IMR-90 (cell line): ENCODE measurements at regions not wholly inside any gene's neighbourhood (a gene's known extent, or its start where the extent isn't known, plus 50 kb on each side); places are given as distances from the start of the nearest gene placed in this dataset.
"Not testable (repeated sequence)": the region's sequence is repeated elsewhere in the genome, so short reads cannot be mapped to it uniquely, and the experiment has no call there.

Experiments used
- ATAC-seq: fragments of 200-7000 bp; cut with Tn5 transposase; 2 replicates; pipeline ENCODE4 v1.9.1; 2020; ENCODE audit warnings: low read depth, mild to moderate bottlenecking, moderate library complexity
- BruUV-seq: library from RNA; stranded (reverse); fragments of 400-500 nt; replicated peaks from 2 replicates; lab custom pipeline; 2021; lab: Mats Ljungman, UMichigan
- CTCF ChIA-PET: fragments of 300-600 bp; formaldehyde crosslinking; extraction: SDS; loops from one replicate; lab custom pipeline; 2021; ENCODE audit warnings: antibody characterized with exemption; lab: Yijun Ruan, JAX
- POLR2A ChIA-PET: fragments of 300-600 bp; sonication (Branson Sonifier 250); formaldehyde crosslinking; loops from one replicate; lab custom pipeline; 2022; ENCODE audit warnings: antibody characterized with exemption; ENCODE audit not compliant: unreplicated experiment; lab: Charles Lee
- DNase-seq: peaks from one replicate; pipeline ENCODE4 v3.0.0; 2013
- H2AFZ ChIP-seq: replicated peaks from 2 replicates; pipeline ENCODE3; 2013; ENCODE audit warnings: low read length, mild to moderate bottlenecking; ENCODE audit not compliant: poor library complexity
- H2AK5ac ChIP-seq: 2 replicates; pipeline ENCODE4 v1.6.1; 2013; ENCODE audit warnings: low read depth, low read length, inconsistent platforms
- H2AK9ac ChIP-seq: replicated peaks from 2 replicates; pipeline ENCODE3; 2013; ENCODE audit warnings: mild to moderate bottlenecking, low read depth, low read length, moderate library complexity; ENCODE audit not compliant: poor library complexity
- H2BK120ac ChIP-seq: 2 replicates; pipeline ENCODE4 v1.6.1; 2013; ENCODE audit warnings: low read depth, low read length, inconsistent platforms
- H2BK15ac ChIP-seq: 3 replicates; pipeline ENCODE4 v1.6.1; 2013; ENCODE audit warnings: low read depth, low read length, inconsistent platforms
- H2BK20ac ChIP-seq: 2 replicates; pipeline ENCODE4 v1.6.1; 2013; ENCODE audit warnings: low read depth, mild to moderate bottlenecking, inconsistent platforms, low read length, moderate library complexity
- H2BK5ac ChIP-seq: 2 replicates; pipeline ENCODE4 v1.6.1; 2013; ENCODE audit warnings: mild to moderate bottlenecking, low read depth, low read length, inconsistent platforms; ENCODE audit not compliant: poor library complexity, severe bottlenecking
- H3K14ac ChIP-seq: replicated peaks from 2 replicates; pipeline ENCODE4 v1.6.1; 2013; ENCODE audit warnings: low read depth, low read length, inconsistent platforms
- H3K18ac ChIP-seq: 2 replicates; pipeline ENCODE4 v1.6.1; 2013; ENCODE audit warnings: low read depth, low read length, control low read depth
- H3K23ac ChIP-seq: 2 replicates; pipeline ENCODE4 v1.6.1; 2013; ENCODE audit warnings: low read depth, low read length, inconsistent platforms
- H3K27ac ChIP-seq: 2 replicates; pipeline ENCODE4 v1.5.1; 2013; ENCODE audit warnings: mild to moderate bottlenecking, control low read depth, low read length; ENCODE audit not compliant: insufficient read depth
- H3K27me3 ChIP-seq: 2 replicates; pipeline ENCODE4 v1.6.1; 2013; ENCODE audit warnings: low read length; ENCODE audit not compliant: control insufficient read depth, insufficient read depth
- H3K36me3 ChIP-seq: 2 replicates; pipeline ENCODE4 v1.6.1; 2013; ENCODE audit warnings: low read length, mixed read lengths; ENCODE audit not compliant: control insufficient read depth, insufficient read depth
- H3K4ac ChIP-seq: 2 replicates; pipeline ENCODE4 v1.6.1; 2013; ENCODE audit warnings: low read depth, low read length, inconsistent platforms
- H3K4me1 ChIP-seq: 2 replicates; pipeline ENCODE4 v1.6.1; 2013; ENCODE audit warnings: low read length, mixed read lengths; ENCODE audit not compliant: control insufficient read depth, insufficient read depth
- H3K4me2 ChIP-seq: 2 replicates; pipeline ENCODE4 v1.6.1; 2013; ENCODE audit warnings: low read depth, mild to moderate bottlenecking, control low read depth, low read length, moderate library complexity
- H3K4me3 ChIP-seq: 2 replicates; pipeline ENCODE4 v1.5.1; 2013; ENCODE audit warnings: low read depth, mild to moderate bottlenecking, control low read depth, low read length, moderate library complexity; ENCODE audit not compliant: insufficient read depth
- H3K56ac ChIP-seq: 2 replicates; pipeline ENCODE4 v1.6.1; 2013; ENCODE audit warnings: low read length, inconsistent platforms; ENCODE audit not compliant: insufficient read depth; ENCODE audit errors: extremely low read depth
- H3K79me1 ChIP-seq, 2 experiments: 2 replicates each; pipeline ENCODE4 v1.6.1; 2013; ENCODE audit warnings: low read length in 2 of 2, inconsistent platforms in 1 of 2, low read depth in 1 of 2
- H3K9ac ChIP-seq: 2 replicates; pipeline ENCODE4 v1.6.1; 2013; ENCODE audit warnings: low read depth, low read length, control low read depth
- H3K9me1 ChIP-seq: 2 replicates; pipeline ENCODE4 v1.6.1; 2013; ENCODE audit warnings: low read length, inconsistent platforms; ENCODE audit not compliant: insufficient read depth
- H3K9me3 ChIP-seq: 2 replicates; pipeline ENCODE4 v1.6.1; 2013; ENCODE audit warnings: low read length; ENCODE audit not compliant: control insufficient read depth, insufficient read depth
- H4K20me1 ChIP-seq: 2 replicates; pipeline ENCODE4 v1.6.1; 2013; ENCODE audit warnings: low read length, inconsistent platforms; ENCODE audit not compliant: insufficient read depth
- H4K5ac ChIP-seq: 2 replicates; pipeline ENCODE4 v1.6.1; 2013; ENCODE audit warnings: mild to moderate bottlenecking, low read depth, low read length, control low read depth
- H4K8ac ChIP-seq, 2 experiments: 2 replicates each; pipeline ENCODE4 v1.6.1; 2013; ENCODE audit warnings: low read depth in 2 of 2, low read length in 2 of 2, control low read depth in 1 of 2, inconsistent platforms in 1 of 2
- H4K91ac ChIP-seq: 2 replicates; pipeline ENCODE4 v1.6.1; 2013; ENCODE audit warnings: low read depth, low read length, inconsistent platforms; ENCODE audit not compliant: insufficient read depth
- WGBS, 2 experiments: methylation state at CpG; one replicate each; pipeline versions ENCODE4 v1.1.5 to v1.1.7; 2013; ENCODE audit warnings: missing lambda C conversion rate in 2 of 2; ENCODE audit not compliant: insufficient read length in 1 of 2; ENCODE audit errors: extremely low coverage in 2 of 2; 5-methylcytosine and 5-hydroxymethylcytosine counted together
- dilution Hi-C: fragments of 300-500 bp; cut with HindIII; formaldehyde crosslinking; loops from one replicate; pipeline ENCODE4 v1.14.3; 2018; ENCODE audit warnings: low sequenced_read_pairs; ENCODE audit not compliant: unreplicated experiment
- in situ Hi-C: fragments of 300-500 bp; cut with MboI; formaldehyde crosslinking; loops from 3 replicates; pipeline ENCODE4 v1.14.3; 2019; ENCODE audit warnings: low sequenced_read_pairs, inconsistent platforms, mixed read lengths
- intact Hi-C: fragments of 100-400 bp; cut with micrococcal nuclease; formaldehyde crosslinking; loops from 2 replicates; pipeline ENCODE4 v1.10.0; 2022

GRCh38 chr6:112919744-112920143, 572.6 kb downstream of the RFPL4B start:
- POLR2A ChIA-PET, H3K27me3 ChIP-seq, H4K8ac ChIP-seq, intact Hi-C loops, CTCF ChIA-PET, H3K18ac ChIP-seq, H3K4ac ChIP-seq, H3K23ac ChIP-seq, H2AFZ ChIP-seq, H2BK20ac ChIP-seq, BruUV-seq, H3K9ac ChIP-seq, in situ Hi-C loops, H2AK5ac ChIP-seq, dilution Hi-C loops, H3K9me1 ChIP-seq, H4K5ac ChIP-seq, H2AK9ac ChIP-seq, H3K14ac ChIP-seq, H2BK5ac ChIP-seq, H3K4me2 ChIP-seq, H3K56ac ChIP-seq, H4K91ac ChIP-seq, H3K4me3 ChIP-seq, H3K79me1 ChIP-seq, H4K20me1 ChIP-seq, H3K4me1 ChIP-seq, DNase-seq, H2BK15ac ChIP-seq, H3K27ac ChIP-seq, H3K36me3 ChIP-seq, H2BK120ac ChIP-seq, H3K9me3 ChIP-seq, ATAC-seq: not testable (repeated sequence)
- no CpG with 5 or more reads among the region's 14 CpGs for WGBS, 2 experiments
